Hepatocyte (in vitro differentiated cells): ENCODE measurements at regions not wholly inside any gene's neighbourhood (a gene's known extent, or its start where the extent isn't known, plus 50 kb on each side); places are given as distances from the start of the nearest gene placed in this dataset.

Source experiments
- DNase-seq: peaks from one replicate; pipeline ENCODE4 v3.0.0-alpha.2; 2016; ENCODE audit warnings: low spot score
- H2AFZ ChIP-seq: fragments of 200-600 bp; sonication (generic); 2 replicates; pipeline ENCODE4 v1.6.0; 2016; ENCODE audit warnings: antibody characterized with exemption, mild to moderate bottlenecking
- H3K27ac ChIP-seq: fragments of 200-600 bp; sonication (generic); 2 replicates; pipeline ENCODE4 v1.5.1; 2016; ENCODE audit warnings: mild to moderate bottlenecking
- H3K27me3 ChIP-seq: fragments of 200-600 bp; sonication (generic); 2 replicates; pipeline ENCODE4 v1.6.1; 2016
- H3K36me3 ChIP-seq: fragments of 200-600 bp; sonication (generic); replicated peaks from 2 replicates; pipeline ENCODE4 v1.5.1; 2016; ENCODE audit warnings: low read depth; ENCODE audit not compliant: insufficient read depth
- H3K4me1 ChIP-seq: fragments of 200-600 bp; sonication (generic); 2 replicates; pipeline ENCODE4 v1.5.1; 2016; ENCODE audit warnings: mild to moderate bottlenecking, moderate library complexity; ENCODE audit not compliant: insufficient read depth
- H3K4me2 ChIP-seq: fragments of 200-600 bp; sonication (generic); 2 replicates; pipeline ENCODE4 v1.6.0; 2016
- H3K4me3 ChIP-seq: fragments of 200-600 bp; sonication (generic); 2 replicates; pipeline ENCODE4 v1.5.1; 2016; ENCODE audit warnings: mild to moderate bottlenecking
- H3K79me2 ChIP-seq: fragments of 200-600 bp; sonication (generic); 2 replicates; pipeline ENCODE4 v1.6.0; 2017; ENCODE audit warnings: mild to moderate bottlenecking
- H3K9me2 ChIP-seq: fragments of 200-600 bp; sonication (generic); replicated peaks from 2 replicates; pipeline ENCODE4 v1.6.0; 2017; ENCODE audit warnings: mild to moderate bottlenecking; ENCODE audit not compliant: insufficient read depth
- H3K9me3 ChIP-seq: fragments of 200-600 bp; sonication (generic); 2 replicates; pipeline ENCODE4 v1.5.1; 2016; ENCODE audit warnings: low read depth, mild to moderate bottlenecking
- H4K20me1 ChIP-seq: fragments of 200-600 bp; sonication (generic); 2 replicates; pipeline ENCODE4 v1.6.0; 2016; ENCODE audit warnings: mild to moderate bottlenecking; ENCODE audit not compliant: insufficient read depth, poor library complexity, severe bottlenecking
- EZH2 ChIP-seq: fragments of 200-600 bp; sonication (generic); IDR thresholded peaks from 2 replicates; pipeline ENCODE4 v1.6.1; 2016; ENCODE audit warnings: antibody characterized with exemption, mild to moderate bottlenecking, borderline replicate concordance
- EZH2phosphoT487 ChIP-seq: fragments of 200-600 bp; sonication (generic); IDR thresholded peaks from one replicate; pipeline ENCODE4 v1.6.1; 2018; ENCODE audit warnings: antibody characterized with exemption, mild to moderate bottlenecking, low read depth, moderate library complexity; ENCODE audit not compliant: unreplicated experiment, severe bottlenecking
- WGBS: methylation state at CpG from one replicate; pipeline ENCODE4 v1.1.6; 2016; ENCODE audit warnings: low lambda C conversion rate; ENCODE audit errors: missing lambda C conversion rate; 5-methylcytosine and 5-hydroxymethylcytosine counted together
- TF ChIP-seq, protein P1 (sequence below): fragments of 200-600 bp; sonication (generic); IDR thresholded peaks from 2 replicates; pipeline ENCODE4 v1.5.1; 2016; ENCODE audit warnings: antibody characterized with exemption, mild to moderate bottlenecking; ENCODE audit not compliant: poor library complexity

DNA sequence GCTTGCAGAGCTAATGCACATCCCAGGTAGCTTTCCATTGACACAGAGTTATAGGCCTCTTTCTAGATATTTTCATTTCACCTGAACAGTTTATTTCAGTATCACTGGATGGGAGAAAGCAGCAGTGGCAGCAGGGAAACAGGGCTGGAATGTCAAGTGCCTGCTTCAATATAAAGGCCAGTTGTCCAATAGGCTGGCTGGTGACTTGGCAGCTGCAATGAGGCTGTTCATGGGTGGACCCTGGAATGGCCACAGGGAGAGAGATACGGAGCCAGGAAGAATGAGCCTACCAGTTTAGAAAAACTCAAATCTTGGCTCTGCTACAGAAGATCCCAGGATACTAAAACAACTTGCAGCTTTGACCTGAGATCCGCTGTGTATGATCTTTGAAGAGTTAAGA, 185.0 kb downstream of the BCL11A start:
- Histone ChIP-seq H3K27ac (no peak overlapping the region), H3K79me2 (no peaks in the 10 kb centered on the region), H3K27me3 (no peaks in the 10 kb centered on the region), H4K20me1 (no peaks in the 10 kb centered on the region), H3K9me3 (no peaks in the 10 kb centered on the region), H3K4me2 (no peak overlapping the region), H3K4me3 (no peak overlapping the region), H3K4me1 (peaks cover 5% of the 10 kb centered on the region), H3K36me3 (no peaks in the 10 kb centered on the region), H2AFZ (no peak overlapping the region), H3K9me2 (no peaks in the 10 kb centered on the region)
- TF ChIP-seq, protein P1, sequence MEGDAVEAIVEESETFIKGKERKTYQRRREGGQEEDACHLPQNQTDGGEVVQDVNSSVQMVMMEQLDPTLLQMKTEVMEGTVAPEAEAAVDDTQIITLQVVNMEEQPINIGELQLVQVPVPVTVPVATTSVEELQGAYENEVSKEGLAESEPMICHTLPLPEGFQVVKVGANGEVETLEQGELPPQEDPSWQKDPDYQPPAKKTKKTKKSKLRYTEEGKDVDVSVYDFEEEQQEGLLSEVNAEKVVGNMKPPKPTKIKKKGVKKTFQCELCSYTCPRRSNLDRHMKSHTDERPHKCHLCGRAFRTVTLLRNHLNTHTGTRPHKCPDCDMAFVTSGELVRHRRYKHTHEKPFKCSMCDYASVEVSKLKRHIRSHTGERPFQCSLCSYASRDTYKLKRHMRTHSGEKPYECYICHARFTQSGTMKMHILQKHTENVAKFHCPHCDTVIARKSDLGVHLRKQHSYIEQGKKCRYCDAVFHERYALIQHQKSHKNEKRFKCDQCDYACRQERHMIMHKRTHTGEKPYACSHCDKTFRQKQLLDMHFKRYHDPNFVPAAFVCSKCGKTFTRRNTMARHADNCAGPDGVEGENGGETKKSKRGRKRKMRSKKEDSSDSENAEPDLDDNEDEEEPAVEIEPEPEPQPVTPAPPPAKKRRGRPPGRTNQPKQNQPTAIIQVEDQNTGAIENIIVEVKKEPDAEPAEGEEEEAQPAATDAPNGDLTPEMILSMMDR, result no peak
- no peak for TF ChIP-seq EZH2
- TF ChIP-seq EZH2phosphoT487, result no peak
- DNase-seq, result no peak
- 82% methylated on average over 2 of the region's 2 CpGs for WGBS

DNA sequence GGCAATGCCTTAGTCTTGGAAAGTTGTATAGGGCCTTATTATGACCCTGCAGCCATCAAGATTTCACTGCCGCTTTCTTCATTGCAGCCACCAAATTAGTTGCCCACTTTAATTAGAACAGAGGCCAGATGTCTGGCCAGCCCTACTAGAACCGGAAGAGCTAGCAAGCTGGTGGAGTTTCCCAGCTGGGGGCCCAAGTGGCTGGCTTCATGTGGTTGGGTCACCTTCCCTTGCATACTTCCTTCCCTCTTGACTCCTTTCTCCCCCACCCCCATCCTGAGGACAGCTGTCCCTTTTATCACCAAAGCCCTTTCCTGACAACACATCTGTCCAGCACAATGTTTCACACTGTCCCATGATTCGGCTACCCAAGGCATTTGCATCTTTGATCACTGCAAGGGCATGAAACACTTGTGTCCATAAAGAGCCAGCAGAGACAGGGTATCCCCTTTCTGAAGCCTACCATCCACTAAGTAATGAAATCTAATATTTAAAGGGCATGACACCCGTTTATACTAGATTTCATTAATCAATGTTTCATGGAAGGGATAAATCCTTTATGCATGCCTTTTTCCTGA, 187.2 kb downstream of the BCL11A start:
- Histone ChIP-seq H3K4me1 (peaks cover 5% of the 10 kb centered on the region), H3K4me2 (no peak overlapping the region), H3K27ac (no peak overlapping the region), H4K20me1 (no peaks in the 10 kb centered on the region), H2AFZ (no peak overlapping the region), H3K36me3 (no peaks in the 10 kb centered on the region), H3K9me2 (no peaks in the 10 kb centered on the region), H3K4me3 (no peak overlapping the region), H3K79me2 (no peaks in the 10 kb centered on the region), H3K9me3 (no peaks in the 10 kb centered on the region), H3K27me3 (no peaks in the 10 kb centered on the region)
- DNase-seq, result no peak
- WGBS, result 85% methylated on average over 4 of the region's 4 CpGs
- TF ChIP-seq, protein P1, result no peak
- TF ChIP-seq EZH2 (no peak), EZH2phosphoT487 (no peak)

DNA sequence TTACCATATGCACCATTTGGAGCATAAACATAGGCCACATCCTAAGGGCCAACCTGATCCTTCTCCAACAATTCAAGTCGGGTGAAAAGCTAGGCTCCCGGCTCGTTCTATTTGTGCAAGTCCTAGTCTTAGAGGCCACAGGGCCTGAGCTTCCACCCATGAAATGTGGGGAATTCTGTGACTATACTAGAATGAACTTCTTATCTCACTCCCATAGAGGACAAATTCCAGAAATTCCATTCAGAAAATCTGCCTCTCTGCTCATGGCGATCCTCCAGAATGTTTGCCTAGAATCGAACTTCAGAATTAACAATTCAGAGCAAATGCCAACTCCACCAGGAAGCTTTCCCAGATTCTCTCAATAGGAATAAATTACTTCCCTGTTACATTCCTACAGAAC, 187.9 kb downstream of the BCL11A start:
- no peak overlapping the region for H2AFZ ChIP-seq
- WGBS, result 52% methylated on average over 5 of the region's 5 CpGs
- no peaks in the 10 kb centered on the region for H3K27me3 ChIP-seq
- H3K27ac ChIP-seq, result no peak overlapping the region
- no peaks in the 10 kb centered on the region for H3K9me3 ChIP-seq
- H3K36me3 ChIP-seq, result no peaks in the 10 kb centered on the region
- no peak for TF ChIP-seq EZH2phosphoT487
- no peak for TF ChIP-seq EZH2
- TF ChIP-seq, protein P1, result no peak
- no peak overlapping the region for H3K4me3 ChIP-seq
- H4K20me1 ChIP-seq, result no peaks in the 10 kb centered on the region
- no peaks in the 10 kb centered on the region for H3K79me2 ChIP-seq
- no peak for DNase-seq
- no peaks in the 10 kb centered on the region for H3K9me2 ChIP-seq
- peaks cover 5% of the 10 kb centered on the region for H3K4me1 ChIP-seq
- H3K4me2 ChIP-seq, result no peak overlapping the region
